Neural progenitor cell (in vitro differentiated cells): ENCODE measurements at regions not wholly inside any gene's neighbourhood (a gene's known extent, or its start where the extent isn't known, plus 50 kb on each side); places are given as distances from the start of the nearest gene placed in this dataset.
"Not testable (repeated sequence)": the region's sequence is repeated elsewhere in the genome, so short reads cannot be mapped to it uniquely, and the experiment has no call there.

Source experiments
- CTCF ChIP-seq: fragments of 200-600 bp; sonication (generic); IDR thresholded peaks from 2 replicates; pipeline ENCODE4 v1.5.1; 2017; ENCODE audit warnings: antibody characterized with exemption, mild to moderate bottlenecking
- EZH2 ChIP-seq: fragments of 200-600 bp; sonication (generic); IDR thresholded peaks from 2 replicates; pipeline ENCODE4 v1.6.1; 2017; ENCODE audit warnings: antibody characterized with exemption, mild to moderate bottlenecking, moderate library complexity
- EZH2phosphoT487 ChIP-seq: fragments of 200-600 bp; sonication (generic); IDR thresholded peaks from 2 replicates; pipeline ENCODE4 v1.6.1; 2017; ENCODE audit warnings: antibody characterized with exemption

- TF ChIP-seq CTCF, EZH2, EZH2phosphoT487: not testable (repeated sequence)
Measured at GRCh38 chr2:237005341-237005740, 80.3 kb upstream of the COPS8 start.
